B cell (primary cell): ENCODE measurements at regions not wholly inside any gene's neighbourhood (a gene's known extent, or its start where the extent isn't known, plus 50 kb on each side); places are given as distances from the start of the nearest gene placed in this dataset.

ENCODE experiments used
- ATAC-seq: fragments of 200-7000 bp; cut with Tn5 transposase; one replicate; pipeline ENCODE4 v1.10.0; 2021; ENCODE audit warnings: low read depth, mild to moderate bottlenecking, moderate number of reproducible peaks, moderate library complexity
- CTCF ChIA-PET: fragments of 350-600 bp; sonication (Branson Sonifier 250); formaldehyde crosslinking; loops from one replicate; lab custom pipeline; 2021; ENCODE audit warnings: antibody characterized with exemption, inconsistent platforms; lab: Charles Lee
- POLR2A ChIA-PET: fragments of 350-600 bp; sonication (Branson Sonifier 250); formaldehyde crosslinking; loops from one replicate; lab custom pipeline; 2021; ENCODE audit warnings: antibody characterized with exemption; lab: Charles Lee
- DNase-seq: peaks from one replicate; pipeline ENCODE4 v3.0.0; 2013
- H2AFZ ChIP-seq: 2 replicates; pipeline ENCODE4 v1.6.1; 2012; ENCODE audit warnings: mild to moderate bottlenecking, low read depth, low read length; ENCODE audit not compliant: insufficient read depth, poor library complexity, severe bottlenecking
- H3K27ac ChIP-seq, 2 donors: 1 replicate in 1 of 2; 2 replicates in 1 of 2; pipeline ENCODE4 v1.5.1; 2012 to 2013; ENCODE audit warnings: low read length in 2 of 2, mild to moderate bottlenecking in 2 of 2, moderate library complexity in 1 of 2
- H3K27me3 ChIP-seq, 4 experiments: fragments of 200-600 bp in 1 of 4; sonication (generic) in 1 of 4; replicated peaks in 1 of 4; 1 replicate in 2 of 4; 2 replicates in 2 of 4; pipeline versions ENCODE4 v1.6.1 to v1.7.0; 2013 to 2016; ENCODE audit warnings: low read length in 3 of 4, mild to moderate bottlenecking in 2 of 4, mixed read lengths in 1 of 4, moderate library complexity in 1 of 4; ENCODE audit not compliant: insufficient read depth in 4 of 4, control insufficient read depth in 3 of 4; ENCODE audit errors: control extremely low read depth in 1 of 4
- H3K36me3 ChIP-seq, 2 experiments: replicated peaks in 1 of 2; 1 replicate in 1 of 2; 2 replicates in 1 of 2; pipeline versions ENCODE4 v1.6.1 to v1.7.1; 2013; ENCODE audit warnings: low read length in 1 of 2; ENCODE audit not compliant: insufficient read depth in 2 of 2, control insufficient read depth in 1 of 2; ENCODE audit errors: control extremely low read depth in 1 of 2, extremely low read depth in 1 of 2
- H3K4me1 ChIP-seq, 2 donors: fragments of 200-600 bp in 1 of 2; sonication (generic) in 1 of 2; 1 replicate in 1 of 2; 2 replicates in 1 of 2; pipeline versions ENCODE4 v1.5.1 to v1.6.1; 2013 to 2017; ENCODE audit warnings: low read length in 2 of 2; ENCODE audit not compliant: control insufficient read depth in 2 of 2, insufficient read depth in 2 of 2
- H3K4me2 ChIP-seq: replicated peaks from 2 replicates; pipeline ENCODE3; 2012; ENCODE audit warnings: mild to moderate bottlenecking, low read depth, low read length; ENCODE audit not compliant: poor library complexity, severe bottlenecking
- H3K4me3 ChIP-seq, 5 experiments: fragments of 200-600 bp in 1 of 5; sonication (generic) in 1 of 5; 1 replicate in 3 of 5; 2 replicates in 2 of 5; pipeline versions ENCODE4 v1.5.1 to v1.7.0; 2011 to 2016; ENCODE audit warnings: low read length in 4 of 5, mild to moderate bottlenecking in 4 of 5, low read depth in 2 of 5, control low read depth in 1 of 5, moderate library complexity in 1 of 5; ENCODE audit not compliant: insufficient read depth in 1 of 5; ENCODE audit errors: control extremely low read depth in 1 of 5, extremely low read depth in 1 of 5
- H3K79me2 ChIP-seq: fragments of 200-600 bp; sonication (generic); one replicate; pipeline ENCODE4 v1.6.0; 2016; ENCODE audit warnings: low read length; ENCODE audit not compliant: control insufficient read depth, insufficient read depth
- H3K9ac ChIP-seq: fragments of 200-600 bp; sonication (generic); 2 replicates; pipeline ENCODE4 v1.6.1; 2017; ENCODE audit warnings: mild to moderate bottlenecking, low read length, moderate library complexity
- H3K9me3 ChIP-seq, 3 donors: one replicate each; pipeline versions ENCODE4 v1.6.1 to v1.7.1; 2013; ENCODE audit warnings: low read length in 2 of 3; ENCODE audit not compliant: control insufficient read depth in 2 of 3, insufficient read depth in 1 of 3; ENCODE audit errors: control extremely low read depth in 1 of 3
- H4K20me1 ChIP-seq: 2 replicates; pipeline ENCODE4 v1.6.0; 2012; ENCODE audit warnings: mild to moderate bottlenecking, low read length; ENCODE audit not compliant: insufficient read depth, control insufficient read depth, poor library complexity, severe bottlenecking
- H3K27ac Mint-ChIP-seq: one replicate; pipeline ENCODE4 v1.8.0; 2021; ENCODE audit warnings: mixed read lengths
- H3K27me3 Mint-ChIP-seq: one replicate; pipeline ENCODE4 v1.8.0; 2021; ENCODE audit warnings: mixed read lengths
- H3K4me1 Mint-ChIP-seq: one replicate; pipeline ENCODE4 v1.8.0; 2021; ENCODE audit warnings: mixed read lengths
- H3K4me3 Mint-ChIP-seq: one replicate; pipeline ENCODE4 v1.8.0; 2021; ENCODE audit warnings: mixed read lengths
- H3K9me3 Mint-ChIP-seq: one replicate; pipeline ENCODE4 v1.8.0; 2022; ENCODE audit warnings: mixed read lengths; ENCODE audit not compliant: insufficient read depth
- EZH2 ChIP-seq: IDR thresholded peaks from 2 replicates; pipeline ENCODE4 v1.6.1; 2012; ENCODE audit warnings: borderline replicate concordance, low read depth, mild to moderate bottlenecking, moderate library complexity, low read length; ENCODE audit not compliant: insufficient read depth, poor library complexity, severe bottlenecking
- WGBS: methylation state at CpG from one replicate; pipeline ENCODE4 v1.1.5; 2013; ENCODE audit warnings: missing lambda C conversion rate; ENCODE audit not compliant: insufficient coverage; 5-methylcytosine and 5-hydroxymethylcytosine counted together
- intact Hi-C: fragments of 100-400 bp; cut with micrococcal nuclease; formaldehyde crosslinking; loops from one replicate; pipeline ENCODE4 v1.10.0; 2022
- TF ChIP-seq, protein P1 (sequence below): fragments of 200-600 bp; IDR thresholded peaks from one replicate; pipeline ENCODE4 v1.8.0; 2022; ENCODE audit warnings: antibody characterized with exemption, mild to moderate bottlenecking

DNA sequence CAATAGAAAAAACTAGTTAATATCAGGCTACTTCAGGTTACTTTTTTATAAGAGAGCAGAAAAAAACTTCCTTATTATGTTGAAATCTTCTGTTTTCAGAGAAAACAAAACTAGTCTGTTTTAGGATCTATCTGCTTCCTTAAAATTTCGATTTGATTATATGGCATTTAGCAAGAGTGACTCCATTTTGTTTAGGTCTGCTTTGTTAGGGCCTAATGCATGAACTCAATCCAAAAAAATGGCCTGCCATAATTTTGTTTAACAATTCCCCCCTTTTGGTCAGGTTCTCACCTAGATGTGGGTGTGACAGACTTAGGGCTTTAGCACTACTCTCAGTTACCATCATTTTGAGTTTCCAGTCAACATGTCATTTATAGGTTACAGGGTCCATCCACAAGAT lies 89.8 kb upstream of the GNG12 start:
- Mint-ChIP-seq H3K9me3 (no peaks in the 10 kb centered on the region), H3K27ac (no peak overlapping the region), H3K4me3 (no peak overlapping the region), H3K4me1 (no peaks in the 10 kb centered on the region), H3K27me3 (peaks cover 2% of the 10 kb centered on the region)
- ATAC-seq, result no peak
- Histone ChIP-seq H3K9me3 (no peaks in the 10 kb centered on the region), H3K27me3 (no peaks in the 10 kb centered on the region), H2AFZ (no peak overlapping the region), H3K36me3 (no peaks in the 10 kb centered on the region), H3K4me3 (no peak overlapping the region), H3K4me1 (no peaks in the 10 kb centered on the region), H4K20me1 (no peaks in the 10 kb centered on the region), H3K27ac (no peak overlapping the region), H3K9ac (no peak overlapping the region), H3K79me2 (no peaks in the 10 kb centered on the region), H3K4me2 (no peak overlapping the region)
- intact Hi-C loops, result no loop called here
- ChIA-PET POLR2A (no interaction called here), CTCF (no interaction called here)
- no peak for TF ChIP-seq EZH2
- TF ChIP-seq, protein P1, sequence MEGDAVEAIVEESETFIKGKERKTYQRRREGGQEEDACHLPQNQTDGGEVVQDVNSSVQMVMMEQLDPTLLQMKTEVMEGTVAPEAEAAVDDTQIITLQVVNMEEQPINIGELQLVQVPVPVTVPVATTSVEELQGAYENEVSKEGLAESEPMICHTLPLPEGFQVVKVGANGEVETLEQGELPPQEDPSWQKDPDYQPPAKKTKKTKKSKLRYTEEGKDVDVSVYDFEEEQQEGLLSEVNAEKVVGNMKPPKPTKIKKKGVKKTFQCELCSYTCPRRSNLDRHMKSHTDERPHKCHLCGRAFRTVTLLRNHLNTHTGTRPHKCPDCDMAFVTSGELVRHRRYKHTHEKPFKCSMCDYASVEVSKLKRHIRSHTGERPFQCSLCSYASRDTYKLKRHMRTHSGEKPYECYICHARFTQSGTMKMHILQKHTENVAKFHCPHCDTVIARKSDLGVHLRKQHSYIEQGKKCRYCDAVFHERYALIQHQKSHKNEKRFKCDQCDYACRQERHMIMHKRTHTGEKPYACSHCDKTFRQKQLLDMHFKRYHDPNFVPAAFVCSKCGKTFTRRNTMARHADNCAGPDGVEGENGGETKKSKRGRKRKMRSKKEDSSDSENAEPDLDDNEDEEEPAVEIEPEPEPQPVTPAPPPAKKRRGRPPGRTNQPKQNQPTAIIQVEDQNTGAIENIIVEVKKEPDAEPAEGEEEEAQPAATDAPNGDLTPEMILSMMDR, result no peak
- no peak for DNase-seq
- no CpG with 5 or more reads among the region's 1 CpG for WGBS

DNA sequence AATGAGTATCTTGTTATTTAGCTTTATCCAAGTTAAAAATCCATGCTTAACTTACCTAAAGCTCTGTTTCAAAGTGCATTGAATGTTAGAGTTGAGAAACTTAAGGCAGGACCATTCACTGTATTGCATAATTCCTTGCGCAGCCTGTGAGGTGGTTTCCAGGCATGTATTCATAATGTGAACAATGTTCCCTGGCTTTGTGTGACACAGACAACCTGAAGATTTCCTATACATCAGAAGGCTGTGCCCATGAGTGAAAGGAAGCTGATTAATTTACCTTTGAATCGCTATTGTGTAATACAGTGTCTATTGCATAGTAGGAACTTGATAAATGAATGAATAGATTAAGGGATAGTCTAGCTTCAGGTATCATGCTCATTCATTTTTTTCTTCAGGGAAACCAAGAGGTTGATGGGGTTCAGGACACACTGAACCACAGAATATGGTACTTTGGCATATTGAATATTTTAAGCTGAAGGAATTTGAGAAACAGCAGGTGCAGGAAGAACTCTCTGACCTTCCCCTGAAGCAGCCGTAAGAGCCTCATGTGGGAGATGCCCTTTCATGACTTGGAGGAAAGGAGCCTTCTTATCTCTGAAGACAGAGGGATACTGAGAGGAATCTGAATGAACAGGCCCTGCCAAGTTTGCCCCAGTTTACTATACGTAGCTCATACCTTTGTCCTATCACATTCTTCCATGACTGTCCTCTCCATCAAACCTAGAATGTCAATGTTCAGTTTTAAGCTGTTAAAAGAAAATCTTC lies 88.6 kb upstream of the GNG12 start:
- Histone ChIP-seq H3K4me2 (no peak overlapping the region), H2AFZ (no peak overlapping the region), H3K79me2 (no peaks in the 10 kb centered on the region), H3K9me3 (no peaks in the 10 kb centered on the region), H3K36me3 (no peaks in the 10 kb centered on the region), H3K9ac (no peak overlapping the region), H3K27me3 (no peaks in the 10 kb centered on the region), H3K27ac (no peak overlapping the region), H4K20me1 (no peaks in the 10 kb centered on the region), H3K4me1 (no peaks in the 10 kb centered on the region), H3K4me3 (no peak overlapping the region)
- 94% methylated on average over 2 of the region's 4 CpGs for WGBS
- Mint-ChIP-seq H3K4me3 (no peak overlapping the region), H3K27me3 (peaks cover 2% of the 10 kb centered on the region), H3K9me3 (no peaks in the 10 kb centered on the region), H3K27ac (no peak overlapping the region), H3K4me1 (no peaks in the 10 kb centered on the region)
- POLR2A ChIA-PET, result no interaction called here
- TF ChIP-seq, protein P1, result no peak
- TF ChIP-seq EZH2, result no peak
- CTCF ChIA-PET, result no interaction called here
- no peak for DNase-seq
- no peak for ATAC-seq
- intact Hi-C loops, result no loop called here
